ENCODE measurements at regions not wholly inside any gene's neighbourhood (a gene's known extent, or its start where the extent isn't known, plus 50 kb on each side); places are given as distances from the start of the nearest gene placed in this dataset.
"Not testable (repeated sequence)": the region's sequence is repeated elsewhere in the genome, so short reads cannot be mapped to it uniquely, and the experiment has no call there.

GRCh38 chr20:25987073-25987927, 290.6 kb upstream of the ZNF337 start:
- H3K4me3 ChIP-seq (ENCODE audit: low read depth, low read length): peak overlapping the region; percentile 23; the same call in 1 of the 2 replicates
- TF ChIP-seq, protein P1, sequence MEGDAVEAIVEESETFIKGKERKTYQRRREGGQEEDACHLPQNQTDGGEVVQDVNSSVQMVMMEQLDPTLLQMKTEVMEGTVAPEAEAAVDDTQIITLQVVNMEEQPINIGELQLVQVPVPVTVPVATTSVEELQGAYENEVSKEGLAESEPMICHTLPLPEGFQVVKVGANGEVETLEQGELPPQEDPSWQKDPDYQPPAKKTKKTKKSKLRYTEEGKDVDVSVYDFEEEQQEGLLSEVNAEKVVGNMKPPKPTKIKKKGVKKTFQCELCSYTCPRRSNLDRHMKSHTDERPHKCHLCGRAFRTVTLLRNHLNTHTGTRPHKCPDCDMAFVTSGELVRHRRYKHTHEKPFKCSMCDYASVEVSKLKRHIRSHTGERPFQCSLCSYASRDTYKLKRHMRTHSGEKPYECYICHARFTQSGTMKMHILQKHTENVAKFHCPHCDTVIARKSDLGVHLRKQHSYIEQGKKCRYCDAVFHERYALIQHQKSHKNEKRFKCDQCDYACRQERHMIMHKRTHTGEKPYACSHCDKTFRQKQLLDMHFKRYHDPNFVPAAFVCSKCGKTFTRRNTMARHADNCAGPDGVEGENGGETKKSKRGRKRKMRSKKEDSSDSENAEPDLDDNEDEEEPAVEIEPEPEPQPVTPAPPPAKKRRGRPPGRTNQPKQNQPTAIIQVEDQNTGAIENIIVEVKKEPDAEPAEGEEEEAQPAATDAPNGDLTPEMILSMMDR (IDR thresholded peaks at IDR 0.05; ENCODE audit: low read depth, low read length): no peak

DNA sequence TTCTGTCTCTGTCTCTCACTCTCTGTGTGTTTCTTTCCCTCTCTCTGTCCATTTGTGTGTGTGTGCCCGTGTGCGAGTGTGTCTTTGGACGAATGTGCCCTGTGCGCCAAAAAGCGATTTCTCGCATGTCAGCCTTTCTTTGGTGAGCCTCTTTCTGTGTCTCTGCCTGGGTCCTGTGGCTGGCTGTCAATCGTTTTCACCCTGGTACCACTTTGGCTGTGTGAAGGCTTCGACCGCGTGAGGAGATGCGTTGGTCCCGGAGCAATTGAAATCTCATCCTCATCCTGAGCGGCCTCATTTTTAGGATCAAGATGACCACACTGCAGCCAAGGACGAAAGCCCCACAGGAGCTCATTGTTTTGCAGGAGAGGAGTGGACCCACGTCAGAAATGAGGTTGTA, 288.9 kb upstream of the ZNF337 start:
- TF ChIP-seq, protein P1 (IDR thresholded peaks at IDR 0.05; ENCODE audit: low read depth, low read length): no peak
- H3K4me3 ChIP-seq (ENCODE audit: low read depth, low read length): no peak overlapping the region

GRCh38 chr20:25984933-25985332, 288.3 kb upstream of the ZNF337 start:
- TF ChIP-seq, protein P1 (IDR thresholded peaks at IDR 0.05; ENCODE audit: low read depth, low read length): no peak
- H3K4me3 ChIP-seq (ENCODE audit: low read depth, low read length): no peak overlapping the region

DNA sequence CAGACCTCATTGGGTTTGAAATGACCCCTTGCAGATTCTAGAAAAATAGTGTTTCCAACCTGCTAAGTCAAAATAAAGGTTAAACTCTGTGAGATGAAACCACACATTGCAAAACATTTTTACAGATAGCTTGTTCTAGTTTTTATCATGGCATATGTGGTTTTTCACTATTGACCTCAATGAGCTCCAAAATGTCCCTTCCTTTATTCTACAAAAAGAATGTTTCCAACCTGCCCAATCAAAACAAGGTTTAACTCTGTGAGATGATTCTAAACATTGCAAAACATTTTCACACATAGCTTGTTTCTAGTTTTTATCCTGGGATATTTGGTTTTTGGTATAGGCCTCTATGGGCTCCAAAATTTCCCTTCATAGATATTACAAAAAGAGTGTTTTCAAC, 286.0 kb upstream of the ZNF337 start:
- not testable (repeated sequence) for H3K4me3 ChIP-seq (ENCODE audit: low read depth, low read length)

GRCh38 chr20:25978450-25979190, 282.0 kb upstream of the ZNF337 start:
- H3K4me3 ChIP-seq (ENCODE audit: low read depth, low read length): not testable (repeated sequence)

GRCh38 chr20:25975816-25976215, 279.2 kb upstream of the ZNF337 start:
- not testable (repeated sequence) for H3K4me3 ChIP-seq (ENCODE audit: low read depth, low read length)

DNA sequence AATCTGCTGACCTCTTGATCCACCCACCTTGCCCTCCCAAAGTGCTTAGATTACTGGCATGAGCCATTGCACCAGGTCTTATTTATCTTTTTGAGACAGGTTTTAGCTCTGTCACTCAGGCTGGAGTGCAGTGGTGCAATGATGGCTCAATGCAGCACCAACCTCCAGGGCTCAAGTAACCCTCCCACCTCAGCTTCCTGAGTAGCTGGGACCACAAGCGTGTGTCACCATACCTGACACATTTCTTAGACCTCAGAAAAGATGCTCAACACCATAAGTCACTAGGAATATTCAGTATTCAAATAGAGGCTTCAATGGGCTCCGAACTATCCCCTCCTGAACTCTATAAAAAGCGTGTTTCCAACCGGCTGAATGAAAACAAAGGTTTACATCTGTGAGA, 268.6 kb upstream of the ZNF337 start:
- not testable (repeated sequence) for H3K4me3 ChIP-seq (ENCODE audit: low read depth, low read length)

DNA sequence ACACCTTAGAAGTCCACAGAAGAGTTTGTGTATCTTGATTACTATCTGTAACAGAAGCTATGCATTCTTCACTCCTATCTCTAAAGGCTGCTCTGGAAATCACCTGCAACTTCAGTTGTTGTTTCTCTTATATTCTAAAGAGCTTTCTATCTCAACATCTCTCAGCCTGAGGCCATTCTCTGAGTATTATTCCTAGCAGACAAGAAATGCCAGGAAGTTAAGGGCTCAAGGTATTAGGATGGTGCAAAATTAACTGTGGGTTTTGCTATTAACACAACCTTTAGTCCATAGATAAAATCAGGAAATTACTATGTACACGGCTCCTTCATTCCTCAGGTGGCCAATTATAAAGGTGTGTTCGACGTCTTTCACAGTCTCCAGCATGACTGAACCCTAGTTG, 257.2 kb upstream of the ZNF337 start:
- H3K4me3 ChIP-seq (ENCODE audit: low read depth, low read length): not testable (repeated sequence)

DNA sequence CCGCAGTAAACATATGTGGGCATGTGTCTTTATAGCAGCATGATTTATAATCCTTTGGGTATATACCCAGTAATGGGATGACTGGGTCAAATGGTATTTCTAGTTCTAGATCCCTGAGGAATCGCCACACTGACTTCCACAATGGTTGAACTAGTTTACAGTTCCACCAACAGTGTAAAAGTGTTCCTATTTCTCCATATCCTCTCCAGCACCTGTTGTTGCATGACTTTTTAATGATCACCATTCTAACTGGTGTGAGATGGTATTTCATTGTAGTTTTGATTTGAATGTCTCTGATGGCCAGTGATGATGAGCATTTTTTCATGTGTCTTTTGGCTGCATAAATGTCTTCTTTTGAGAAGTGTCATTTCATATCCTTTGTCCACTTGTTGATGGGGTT, 238.6 kb upstream of the ZNF337 start:
- H3K4me3 ChIP-seq (ENCODE audit: low read depth, low read length): not testable (repeated sequence)

GRCh38 chr20:25932806-25933205, 236.2 kb upstream of the ZNF337 start:
- not testable (repeated sequence) for H3K4me3 ChIP-seq (ENCODE audit: low read depth, low read length)

DNA sequence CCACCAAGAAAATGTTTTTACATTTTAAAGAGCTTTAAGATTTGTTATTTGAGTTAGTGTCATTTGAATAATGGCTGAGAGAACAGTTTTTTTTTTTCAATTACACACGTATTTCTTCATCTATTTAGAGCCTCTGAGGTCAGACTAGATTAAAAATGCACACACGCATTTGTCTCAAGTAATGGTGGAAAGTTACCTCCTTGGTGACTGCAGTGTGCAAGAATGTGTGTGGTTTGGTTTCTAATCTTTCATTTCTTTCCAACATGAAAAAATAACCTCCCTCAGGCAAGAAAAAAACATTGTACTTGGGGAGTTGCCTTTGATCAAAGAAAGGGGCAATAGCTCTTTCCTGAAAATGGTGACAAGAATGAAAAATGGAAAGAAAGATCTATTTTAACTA, 235.5 kb upstream of the ZNF337 start:
- not testable (repeated sequence) for H3K4me3 ChIP-seq (ENCODE audit: low read depth, low read length)

DNA sequence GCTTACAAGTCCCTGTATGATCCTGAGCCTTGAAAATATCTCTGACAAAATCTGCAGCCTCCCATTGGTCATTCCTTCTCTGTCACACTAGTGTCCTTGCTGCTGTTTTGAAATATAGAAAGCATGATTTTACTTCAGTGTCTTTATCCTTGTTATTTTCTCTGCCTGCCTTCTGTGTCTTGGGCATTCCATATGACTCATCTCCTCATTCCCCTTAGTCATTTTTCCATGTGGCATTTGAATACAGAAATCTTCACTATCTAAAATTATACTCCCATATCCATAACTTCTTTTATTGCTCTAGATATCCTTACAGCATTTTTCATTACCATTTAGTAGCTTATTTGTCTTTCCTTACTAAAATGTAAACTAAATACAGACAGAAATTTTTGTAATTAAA, 205.7 kb upstream of the ZNF337 start:
- not testable (repeated sequence) for H3K4me3 ChIP-seq (ENCODE audit: low read depth, low read length)

GRCh38 chr20:25898663-25899062, 202.0 kb upstream of the ZNF337 start:
- H3K4me3 ChIP-seq (ENCODE audit: low read depth, low read length): not testable (repeated sequence)

DNA sequence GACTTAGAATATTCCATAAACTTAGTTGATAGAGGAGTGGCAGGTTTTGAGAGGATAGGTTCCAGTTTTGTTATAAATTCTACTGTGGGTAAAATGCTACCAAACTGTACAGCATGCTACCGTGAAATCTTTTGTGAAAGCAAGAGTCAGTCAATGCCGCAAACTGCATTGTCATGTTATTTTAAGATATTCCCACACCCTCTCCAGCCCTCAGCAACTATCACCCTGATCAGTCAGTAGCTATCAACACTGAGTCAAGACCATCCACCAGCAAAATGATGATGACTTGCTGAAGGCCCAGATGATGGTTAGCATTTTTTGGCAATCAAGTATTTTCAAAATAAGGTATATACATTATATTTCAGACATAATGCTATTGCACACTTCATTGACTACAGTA, 182.4 kb upstream of the ZNF337 start:
- not testable (repeated sequence) for H3K4me3 ChIP-seq (ENCODE audit: low read depth, low read length)

GRCh38 chr20:25868650-25868979, 172.0 kb upstream of the ZNF337 start:
- H3K4me3 ChIP-seq (ENCODE audit: low read depth, low read length): not testable (repeated sequence)
